B cell (primary cell): ENCODE measurements at regions not wholly inside any gene's neighbourhood (a gene's known extent, or its start where the extent isn't known, plus 50 kb on each side); places are given as distances from the start of the nearest gene placed in this dataset.

Experiments
- ATAC-seq: fragments of 200-7000 bp; cut with Tn5 transposase; one replicate; pipeline ENCODE4 v1.10.0; 2021; ENCODE audit warnings: low read depth, mild to moderate bottlenecking, moderate number of reproducible peaks, moderate library complexity
- CTCF ChIA-PET: fragments of 350-600 bp; sonication (Branson Sonifier 250); formaldehyde crosslinking; loops from one replicate; lab custom pipeline; 2021; ENCODE audit warnings: antibody characterized with exemption, inconsistent platforms; lab: Charles Lee
- POLR2A ChIA-PET: fragments of 350-600 bp; sonication (Branson Sonifier 250); formaldehyde crosslinking; loops from one replicate; lab custom pipeline; 2021; ENCODE audit warnings: antibody characterized with exemption; lab: Charles Lee
- DNase-seq: peaks from one replicate; pipeline ENCODE4 v3.0.0; 2013
- H2AFZ ChIP-seq: 2 replicates; pipeline ENCODE4 v1.6.1; 2012; ENCODE audit warnings: mild to moderate bottlenecking, low read depth, low read length; ENCODE audit not compliant: insufficient read depth, poor library complexity, severe bottlenecking
- H3K27ac ChIP-seq, 2 donors: 1 replicate in 1 of 2; 2 replicates in 1 of 2; pipeline ENCODE4 v1.5.1; 2012 to 2013; ENCODE audit warnings: low read length in 2 of 2, mild to moderate bottlenecking in 2 of 2, moderate library complexity in 1 of 2
- H3K27me3 ChIP-seq, 4 experiments: fragments of 200-600 bp in 1 of 4; sonication (generic) in 1 of 4; replicated peaks in 1 of 4; 1 replicate in 2 of 4; 2 replicates in 2 of 4; pipeline versions ENCODE4 v1.6.1 to v1.7.0; 2013 to 2016; ENCODE audit warnings: low read length in 3 of 4, mild to moderate bottlenecking in 2 of 4, mixed read lengths in 1 of 4, moderate library complexity in 1 of 4; ENCODE audit not compliant: insufficient read depth in 4 of 4, control insufficient read depth in 3 of 4; ENCODE audit errors: control extremely low read depth in 1 of 4
- H3K36me3 ChIP-seq, 2 experiments: replicated peaks in 1 of 2; 1 replicate in 1 of 2; 2 replicates in 1 of 2; pipeline versions ENCODE4 v1.6.1 to v1.7.1; 2013; ENCODE audit warnings: low read length in 1 of 2; ENCODE audit not compliant: insufficient read depth in 2 of 2, control insufficient read depth in 1 of 2; ENCODE audit errors: control extremely low read depth in 1 of 2, extremely low read depth in 1 of 2
- H3K4me1 ChIP-seq, 2 donors: fragments of 200-600 bp in 1 of 2; sonication (generic) in 1 of 2; 1 replicate in 1 of 2; 2 replicates in 1 of 2; pipeline versions ENCODE4 v1.5.1 to v1.6.1; 2013 to 2017; ENCODE audit warnings: low read length in 2 of 2; ENCODE audit not compliant: control insufficient read depth in 2 of 2, insufficient read depth in 2 of 2
- H3K4me2 ChIP-seq: replicated peaks from 2 replicates; pipeline ENCODE3; 2012; ENCODE audit warnings: mild to moderate bottlenecking, low read depth, low read length; ENCODE audit not compliant: poor library complexity, severe bottlenecking
- H3K4me3 ChIP-seq, 5 experiments: fragments of 200-600 bp in 1 of 5; sonication (generic) in 1 of 5; 1 replicate in 3 of 5; 2 replicates in 2 of 5; pipeline versions ENCODE4 v1.5.1 to v1.7.0; 2011 to 2016; ENCODE audit warnings: low read length in 4 of 5, mild to moderate bottlenecking in 4 of 5, low read depth in 2 of 5, control low read depth in 1 of 5, moderate library complexity in 1 of 5; ENCODE audit not compliant: insufficient read depth in 1 of 5; ENCODE audit errors: control extremely low read depth in 1 of 5, extremely low read depth in 1 of 5
- H3K79me2 ChIP-seq: fragments of 200-600 bp; sonication (generic); one replicate; pipeline ENCODE4 v1.6.0; 2016; ENCODE audit warnings: low read length; ENCODE audit not compliant: control insufficient read depth, insufficient read depth
- H3K9ac ChIP-seq: fragments of 200-600 bp; sonication (generic); 2 replicates; pipeline ENCODE4 v1.6.1; 2017; ENCODE audit warnings: mild to moderate bottlenecking, low read length, moderate library complexity
- H3K9me3 ChIP-seq, 3 donors: one replicate each; pipeline versions ENCODE4 v1.6.1 to v1.7.1; 2013; ENCODE audit warnings: low read length in 2 of 3; ENCODE audit not compliant: control insufficient read depth in 2 of 3, insufficient read depth in 1 of 3; ENCODE audit errors: control extremely low read depth in 1 of 3
- H4K20me1 ChIP-seq: 2 replicates; pipeline ENCODE4 v1.6.0; 2012; ENCODE audit warnings: mild to moderate bottlenecking, low read length; ENCODE audit not compliant: insufficient read depth, control insufficient read depth, poor library complexity, severe bottlenecking
- H3K27ac Mint-ChIP-seq: one replicate; pipeline ENCODE4 v1.8.0; 2021; ENCODE audit warnings: mixed read lengths
- H3K27me3 Mint-ChIP-seq: one replicate; pipeline ENCODE4 v1.8.0; 2021; ENCODE audit warnings: mixed read lengths
- H3K4me1 Mint-ChIP-seq: one replicate; pipeline ENCODE4 v1.8.0; 2021; ENCODE audit warnings: mixed read lengths
- H3K4me3 Mint-ChIP-seq: one replicate; pipeline ENCODE4 v1.8.0; 2021; ENCODE audit warnings: mixed read lengths
- H3K9me3 Mint-ChIP-seq: one replicate; pipeline ENCODE4 v1.8.0; 2022; ENCODE audit warnings: mixed read lengths; ENCODE audit not compliant: insufficient read depth
- EZH2 ChIP-seq: IDR thresholded peaks from 2 replicates; pipeline ENCODE4 v1.6.1; 2012; ENCODE audit warnings: borderline replicate concordance, low read depth, mild to moderate bottlenecking, moderate library complexity, low read length; ENCODE audit not compliant: insufficient read depth, poor library complexity, severe bottlenecking
- WGBS: methylation state at CpG from one replicate; pipeline ENCODE4 v1.1.5; 2013; ENCODE audit warnings: missing lambda C conversion rate; ENCODE audit not compliant: insufficient coverage; 5-methylcytosine and 5-hydroxymethylcytosine counted together
- intact Hi-C: fragments of 100-400 bp; cut with micrococcal nuclease; formaldehyde crosslinking; loops from one replicate; pipeline ENCODE4 v1.10.0; 2022
- TF ChIP-seq, protein P1 (sequence below): fragments of 200-600 bp; IDR thresholded peaks from one replicate; pipeline ENCODE4 v1.8.0; 2022; ENCODE audit warnings: antibody characterized with exemption, mild to moderate bottlenecking

GRCh38 chr3:53401154-53401553 lies 53.8 kb upstream of the DCP1A start:
- peaks cover 15% of the 10 kb centered on the region for H3K27me3 Mint-ChIP-seq
- intact Hi-C loops, result no loop called here

DNA sequence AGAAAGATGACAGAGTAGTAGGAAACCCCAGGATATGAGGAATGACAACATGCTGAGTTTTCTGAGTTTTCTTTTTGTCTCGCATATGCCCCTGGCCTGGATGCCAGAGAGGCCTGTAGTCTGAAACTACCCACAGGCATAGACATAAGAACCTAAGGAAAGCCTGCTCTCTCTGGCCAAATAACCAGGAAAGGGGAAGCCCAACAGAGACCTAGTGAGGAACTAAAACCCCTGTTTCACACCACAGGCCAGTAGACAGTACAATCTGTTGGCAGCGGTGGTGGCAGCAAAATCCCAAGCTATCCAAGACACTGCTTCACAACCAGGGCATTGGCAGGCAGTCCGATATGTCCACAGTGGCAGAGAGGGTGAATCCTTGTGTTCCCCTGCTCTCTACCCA lies 55.0 kb upstream of the DCP1A start:
- Histone ChIP-seq H4K20me1 (no peaks in the 10 kb centered on the region), H3K4me2 (no peak overlapping the region), H2AFZ (no peak overlapping the region), H3K4me3 (no peak overlapping the region), H3K4me1 (no peaks in the 10 kb centered on the region), H3K36me3 (no peaks in the 10 kb centered on the region), H3K27ac (no peak overlapping the region), H3K9me3 (no peaks in the 10 kb centered on the region), H3K27me3 (no peaks in the 10 kb centered on the region), H3K79me2 (no peaks in the 10 kb centered on the region), H3K9ac (no peak overlapping the region)
- TF ChIP-seq, protein P1, sequence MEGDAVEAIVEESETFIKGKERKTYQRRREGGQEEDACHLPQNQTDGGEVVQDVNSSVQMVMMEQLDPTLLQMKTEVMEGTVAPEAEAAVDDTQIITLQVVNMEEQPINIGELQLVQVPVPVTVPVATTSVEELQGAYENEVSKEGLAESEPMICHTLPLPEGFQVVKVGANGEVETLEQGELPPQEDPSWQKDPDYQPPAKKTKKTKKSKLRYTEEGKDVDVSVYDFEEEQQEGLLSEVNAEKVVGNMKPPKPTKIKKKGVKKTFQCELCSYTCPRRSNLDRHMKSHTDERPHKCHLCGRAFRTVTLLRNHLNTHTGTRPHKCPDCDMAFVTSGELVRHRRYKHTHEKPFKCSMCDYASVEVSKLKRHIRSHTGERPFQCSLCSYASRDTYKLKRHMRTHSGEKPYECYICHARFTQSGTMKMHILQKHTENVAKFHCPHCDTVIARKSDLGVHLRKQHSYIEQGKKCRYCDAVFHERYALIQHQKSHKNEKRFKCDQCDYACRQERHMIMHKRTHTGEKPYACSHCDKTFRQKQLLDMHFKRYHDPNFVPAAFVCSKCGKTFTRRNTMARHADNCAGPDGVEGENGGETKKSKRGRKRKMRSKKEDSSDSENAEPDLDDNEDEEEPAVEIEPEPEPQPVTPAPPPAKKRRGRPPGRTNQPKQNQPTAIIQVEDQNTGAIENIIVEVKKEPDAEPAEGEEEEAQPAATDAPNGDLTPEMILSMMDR, result no peak
- TF ChIP-seq EZH2, result no peak
- Mint-ChIP-seq H3K4me1 (peaks cover 2% of the 10 kb centered on the region), H3K27ac (no peak overlapping the region), H3K9me3 (peaks cover 2% of the 10 kb centered on the region), H3K27me3 (peaks cover 15% of the 10 kb centered on the region), H3K4me3 (no peak overlapping the region)
- intact Hi-C loops, result no loop called here
- CTCF ChIA-PET, result no interaction called here
- WGBS, result 100% methylated on average over 2 of the region's 3 CpGs
- no peak for ATAC-seq
- DNase-seq, result no peak
- POLR2A ChIA-PET, result no interaction called here

More at GRCh38 chr3:53401154-53401553, 53.8 kb upstream of the DCP1A start:
- Histone ChIP-seq H3K9ac (no peak overlapping the region), H3K36me3 (no peaks in the 10 kb centered on the region), H3K79me2 (no peaks in the 10 kb centered on the region), H3K4me1 (no peaks in the 10 kb centered on the region), H4K20me1 (no peaks in the 10 kb centered on the region), H3K9me3 (no peaks in the 10 kb centered on the region), H2AFZ (no peak overlapping the region), H3K4me2 (no peak overlapping the region), H3K27ac (no peak overlapping the region), H3K27me3 (no peaks in the 10 kb centered on the region), H3K4me3 (no peak overlapping the region)
- Mint-ChIP-seq H3K27ac (no peak overlapping the region), H3K4me3 (no peak overlapping the region), H3K4me1 (no peaks in the 10 kb centered on the region), H3K9me3 (peaks cover 2% of the 10 kb centered on the region)
- no CpG with 5 or more reads among the region's 1 CpG for WGBS
- DNase-seq (no peak), ATAC-seq (no peak)
- TF ChIP-seq, protein P1, result no peak
- no peak for TF ChIP-seq EZH2
- POLR2A ChIA-PET, result no interaction called here
- CTCF ChIA-PET, result no interaction called here
